ENCODE measurements at regions not wholly inside any gene's neighbourhood (a gene's known extent, or its start where the extent isn't known, plus 50 kb on each side); places are given as distances from the start of the nearest gene placed in this dataset.
"Not testable (repeated sequence)": the region's sequence is repeated elsewhere in the genome, so short reads cannot be mapped to it uniquely, and the experiment has no call there.

GRCh38 chr15:35963326-35963725 is 417.4 kb upstream of the DPH6 start:
- Histone ChIP-seq H3K9me3 (replicated peaks in 1 of 3) (no peaks in the 10 kb centered on the region), H3K4me3 (no peak overlapping the region), H3K36me3 (replicated peaks in 1 of 2) (no peaks in the 10 kb centered on the region), H3K4me1 (replicated peaks in 1 of 2) (no peaks in the 10 kb centered on the region), H3K27me3 (no peaks in the 10 kb centered on the region), H3K27ac (no peak overlapping the region)
- intact Hi-C loops (cut with DNase I) = no loop called here
- DNase-seq = no peak
- TF ChIP-seq CTCF (IDR thresholded peaks at IDR 0.05) (no peak), POLR2A (IDR thresholded peaks at IDR 0.05) (no peak)
- WGBS, 4 donors = 50 to 56% (median 53%) methylated on average over 2 of the region's 2 CpGs

GRCh38 chr15:35966781-35967180 is 420.8 kb upstream of the DPH6 start:
- TF ChIP-seq POLR2A (IDR thresholded peaks at IDR 0.05) (no peak), CTCF (IDR thresholded peaks at IDR 0.05) (no peak)
- 72 to 83% (median 77%) methylated on average over 2 of the region's 2 CpGs for WGBS, 4 donors
- Histone ChIP-seq H3K27me3 (no peaks in the 10 kb centered on the region), H3K9me3 (replicated peaks in 1 of 3) (no peaks in the 10 kb centered on the region), H3K4me3 (no peak overlapping the region), H3K4me1 (replicated peaks in 1 of 2) (no peaks in the 10 kb centered on the region), H3K36me3 (replicated peaks in 1 of 2) (no peaks in the 10 kb centered on the region), H3K27ac (no peak overlapping the region)
- DNase-seq = no peak
- intact Hi-C loops (cut with DNase I) = no loop called here

- H3K9me3 ChIP-seq (replicated peaks in 1 of 3); H3K4me1 ChIP-seq (replicated peaks in 1 of 2); H3K27ac ChIP-seq; H3K4me3 ChIP-seq; DNase-seq; H3K27me3 ChIP-seq; H3K36me3 ChIP-seq (replicated peaks in 1 of 2); intact Hi-C loops (cut with DNase I): not testable (repeated sequence)
- 85 to 90% (median 85%) methylated on average over 17 of the region's 17 CpGs for WGBS, 4 donors
Measured at GRCh38 chr15:35967968-35968367, 422.0 kb upstream of the DPH6 start.

GRCh38 chr15:35973029-35973428 is 427.1 kb upstream of the DPH6 start:
- intact Hi-C loops (cut with DNase I) = no loop called here
- TF ChIP-seq POLR2A (IDR thresholded peaks at IDR 0.05) (no peak), CTCF (IDR thresholded peaks at IDR 0.05) (no peak)
- Histone ChIP-seq H3K27me3 (no peaks in the 10 kb centered on the region), H3K36me3 (replicated peaks in 1 of 2) (no peaks in the 10 kb centered on the region), H3K27ac (no peak overlapping the region), H3K9me3 (replicated peaks in 1 of 3) (no peaks in the 10 kb centered on the region), H3K4me1 (replicated peaks in 1 of 2) (no peaks in the 10 kb centered on the region), H3K4me3 (no peak overlapping the region)
- 50 to 79% (median 64%) methylated on average over 1 of the region's 1 CpG for WGBS, 4 donors
- DNase-seq = no peak

- no peak for TF ChIP-seq POLR2A (IDR thresholded peaks at IDR 0.05)
- no peak for TF ChIP-seq CTCF (IDR thresholded peaks at IDR 0.05)
- 72 to 78% (median 77%) methylated on average over 3 of the region's 3 CpGs for WGBS, 4 donors
- Histone ChIP-seq H3K27me3 (no peaks in the 10 kb centered on the region), H3K27ac (no peak overlapping the region), H3K36me3 (replicated peaks in 1 of 2) (no peaks in the 10 kb centered on the region), H3K9me3 (replicated peaks in 1 of 3) (no peaks in the 10 kb centered on the region), H3K4me1 (replicated peaks in 1 of 2) (no peaks in the 10 kb centered on the region), H3K4me3 (no peak overlapping the region)
- no peak for DNase-seq
- intact Hi-C loops (cut with DNase I) = no loop called here
Measured at GRCh38 chr15:35974052-35974451, 428.1 kb upstream of the DPH6 start.

All from adrenal gland (tissue), 9 donors.